HG03060 (cell line): ENCODE measurements at regions not wholly inside any gene's neighbourhood (a gene's known extent, or its start where the extent isn't known, plus 50 kb on each side); places are given as distances from the start of the nearest gene placed in this dataset.

ENCODE experiments used
- ATAC-seq: cut with Tn5 transposase; IDR thresholded peaks from one replicate; pipeline ENCODE4 v1.9.1; 2021; ENCODE audit warnings: low read depth, moderate number of reproducible peaks; ENCODE audit not compliant: unreplicated experiment

DNA sequence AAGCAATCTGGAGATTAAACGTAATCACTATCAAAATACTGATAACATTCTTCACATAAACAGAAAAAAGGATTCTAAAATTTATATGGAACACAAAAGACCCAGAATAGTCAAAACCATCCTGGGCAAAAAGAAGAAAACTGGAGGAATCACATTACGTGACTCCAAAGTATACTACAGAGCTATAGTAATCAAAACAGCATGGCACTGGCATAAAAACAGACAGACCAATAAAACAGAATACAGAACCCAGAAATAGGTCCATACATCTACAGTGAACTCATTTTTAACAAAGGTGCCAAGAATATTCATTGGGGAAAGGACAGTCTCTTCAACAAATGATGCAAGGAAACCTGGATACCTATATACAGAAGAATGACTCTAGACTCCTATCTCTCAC lies 621.9 kb upstream of the CCDC54 start:
- no peak for ATAC-seq

GRCh38 chr3:106756901-106757300 lies 620.3 kb upstream of the CCDC54 start:
- ATAC-seq: no peak

DNA sequence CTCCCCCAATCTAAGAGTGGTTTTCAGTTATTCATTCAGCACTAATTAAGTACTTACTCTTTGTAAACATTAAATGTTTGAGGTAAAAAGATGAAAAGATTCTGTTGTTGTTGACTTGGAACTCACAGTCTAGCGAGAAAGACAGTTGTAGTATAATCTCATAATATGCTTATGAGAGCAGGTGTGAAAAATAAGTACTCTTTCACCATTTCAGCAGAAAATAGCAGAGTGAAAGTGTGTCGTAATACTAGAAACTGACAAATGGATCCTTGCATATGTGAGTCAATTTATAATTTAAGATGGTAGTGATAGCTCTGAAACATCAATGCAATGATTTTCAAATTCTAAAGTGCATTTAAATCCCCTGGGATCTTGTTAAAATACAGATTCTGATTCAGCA lies 618.8 kb upstream of the CCDC54 start:
- no peak for ATAC-seq

- ATAC-seq: no peak
Observed at GRCh38 chr3:106759731-106760130, 617.5 kb upstream of the CCDC54 start.

GRCh38 chr3:106765342-106765741 lies 611.9 kb upstream of the CCDC54 start:
- ATAC-seq: no peak

GRCh38 chr3:106768941-106769480 lies 608.2 kb upstream of the CCDC54 start:
- ATAC-seq: no peak

DNA sequence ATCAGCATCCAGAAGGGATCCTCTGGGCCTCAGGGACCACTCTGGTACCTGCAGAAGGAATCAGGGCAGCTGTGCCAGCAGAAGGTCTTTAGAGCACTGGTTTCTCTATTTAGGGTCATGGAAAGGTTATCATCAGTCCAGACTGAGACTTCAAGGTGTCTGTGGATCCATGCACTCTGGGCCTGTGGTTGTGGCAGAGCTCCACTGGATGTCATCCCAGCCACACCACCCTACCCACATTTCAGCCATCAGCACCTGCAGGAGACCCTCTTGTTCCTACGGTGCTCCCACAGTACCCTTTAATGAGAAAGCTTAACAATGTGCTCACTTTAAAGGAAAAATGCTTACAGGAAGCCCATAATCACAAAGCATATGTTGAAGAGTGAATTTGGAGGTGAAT lies 603.4 kb upstream of the CCDC54 start:
- no peak for ATAC-seq

- ATAC-seq: no peak
Observed at GRCh38 chr3:106783231-106783630, 594.0 kb upstream of the CCDC54 start.

DNA sequence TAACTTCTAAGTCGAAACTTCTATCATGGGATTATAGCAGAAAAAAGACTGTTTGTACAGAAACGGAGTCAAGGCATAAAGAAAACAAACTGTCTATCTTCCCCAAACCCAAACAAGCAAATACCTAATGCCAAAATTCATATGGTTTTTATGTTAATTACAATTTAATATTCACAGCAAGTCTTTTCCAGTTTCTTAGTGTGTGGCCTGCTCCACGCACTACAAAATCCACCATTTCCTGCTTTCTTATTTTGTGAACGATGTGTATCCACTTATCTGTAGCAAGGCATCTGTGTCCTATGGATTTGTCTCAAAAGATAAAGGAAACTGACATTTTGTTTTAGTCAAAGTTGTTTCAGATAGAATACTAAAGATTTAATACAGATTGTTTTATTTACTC lies 588.0 kb upstream of the CCDC54 start:
- ATAC-seq: no peak

- ATAC-seq: no peak
Observed at GRCh38 chr3:106792716-106793115, 584.5 kb upstream of the CCDC54 start.

GRCh38 chr3:106794442-106794841 lies 582.8 kb upstream of the CCDC54 start:
- no peak for ATAC-seq

- ATAC-seq: no peak
Observed at GRCh38 chr3:106795553-106795952, 581.7 kb upstream of the CCDC54 start.

DNA sequence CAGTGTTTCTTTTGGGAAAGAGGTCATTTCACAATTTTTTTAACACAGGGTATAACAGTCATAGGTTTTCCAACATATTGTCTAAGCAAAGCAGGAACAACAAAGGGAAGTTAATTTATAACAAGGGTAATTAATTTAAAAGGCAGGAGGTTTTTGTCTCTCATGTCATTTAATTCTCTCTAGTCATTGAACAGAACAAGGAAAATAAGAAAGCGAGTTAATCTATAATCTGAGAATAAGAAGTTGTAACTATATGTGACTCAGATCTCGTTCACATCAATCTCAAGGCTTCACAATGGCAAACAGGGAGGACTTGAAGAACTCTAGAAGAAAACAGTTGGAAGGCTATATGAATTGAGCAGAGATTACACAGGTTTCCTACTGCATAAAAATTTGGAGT lies 579.8 kb upstream of the CCDC54 start:
- no peak for ATAC-seq

- ATAC-seq: no peak
Observed at GRCh38 chr3:106805625-106806024, 571.6 kb upstream of the CCDC54 start.

- no peak for ATAC-seq
Observed at GRCh38 chr3:106806964-106807363, 570.3 kb upstream of the CCDC54 start.

GRCh38 chr3:106809041-106809440 lies 568.2 kb upstream of the CCDC54 start:
- no peak for ATAC-seq

DNA sequence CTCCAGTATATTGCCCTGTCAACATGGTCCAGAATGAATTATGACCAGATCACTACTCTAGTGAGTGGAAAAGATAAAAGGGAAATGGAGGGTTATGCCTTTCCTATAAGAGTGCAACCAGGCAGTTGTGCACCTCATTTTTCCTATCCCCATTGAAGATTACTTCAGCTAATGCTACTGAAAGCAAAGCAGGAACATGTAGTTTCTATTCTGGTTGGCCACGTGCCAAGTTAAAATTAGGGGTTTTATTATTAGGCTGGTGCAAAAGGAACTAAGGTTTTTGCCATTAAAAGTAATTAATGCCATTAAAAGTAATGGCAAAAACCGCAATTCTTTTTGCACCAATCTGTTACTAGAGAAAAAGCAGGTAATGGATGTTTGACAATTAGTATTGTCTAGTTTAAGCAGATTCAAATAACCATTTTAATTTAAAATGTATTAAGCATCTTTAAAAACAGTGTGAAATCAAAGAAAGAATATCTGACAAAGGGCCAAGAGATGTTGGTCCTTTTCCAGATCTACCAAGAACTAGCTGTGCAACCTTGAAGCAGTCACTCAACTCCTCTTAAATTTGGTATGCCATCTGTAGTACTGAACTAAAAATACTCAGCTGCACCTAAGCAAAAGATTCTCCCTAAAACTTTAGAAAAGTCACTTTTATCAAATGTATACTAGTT lies 567.5 kb upstream of the CCDC54 start:
- no peak for ATAC-seq

GRCh38 chr3:106810300-106810875 lies 566.9 kb upstream of the CCDC54 start:
- no peak for ATAC-seq

DNA sequence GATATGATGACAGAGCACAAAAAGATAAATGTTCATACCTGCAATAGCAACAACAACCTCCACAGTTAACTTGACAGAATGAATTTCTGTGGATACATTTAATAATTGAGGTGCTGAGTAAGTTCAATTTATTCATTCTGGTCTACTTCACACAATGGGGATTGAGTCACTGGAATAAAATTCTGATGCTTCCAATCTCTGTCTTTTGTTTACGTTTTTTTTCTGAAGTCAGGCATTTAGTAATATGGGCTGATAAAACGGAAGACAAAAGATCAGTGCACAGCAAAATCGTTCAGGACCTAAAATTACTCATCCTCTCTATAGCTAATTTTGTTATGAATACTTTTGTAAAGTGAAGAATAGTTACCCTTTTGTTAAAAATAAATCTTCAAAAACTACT lies 565.9 kb upstream of the CCDC54 start:
- ATAC-seq: no peak

DNA sequence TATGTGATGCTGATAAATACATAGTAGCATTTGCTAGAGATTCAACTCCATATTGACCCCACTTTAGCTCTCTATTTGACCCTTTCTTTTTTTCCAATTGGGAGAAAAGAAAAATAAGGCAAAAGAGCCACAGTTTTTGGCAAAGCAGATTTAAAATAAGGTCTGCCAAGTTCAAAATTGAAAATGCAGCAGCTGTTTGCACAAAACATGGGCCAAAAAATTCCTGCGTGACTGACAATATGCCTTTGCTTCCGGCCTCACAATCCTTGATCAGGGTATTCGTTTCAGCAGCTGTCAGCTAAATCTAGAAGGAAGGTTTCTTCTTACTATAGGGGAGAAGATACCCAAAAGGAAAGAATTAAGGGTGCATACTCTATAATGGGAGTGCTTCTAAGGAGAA lies 563.5 kb upstream of the CCDC54 start:
- ATAC-seq: no peak

- no peak for ATAC-seq
Observed at GRCh38 chr3:106814231-106814630, 563.0 kb upstream of the CCDC54 start.

GRCh38 chr3:106816838-106817237 lies 560.4 kb upstream of the CCDC54 start:
- ATAC-seq: no peak
